ENCODE measurements at regions not wholly inside any gene's neighbourhood (a gene's known extent, or its start where the extent isn't known, plus 50 kb on each side); places are given as distances from the start of the nearest gene placed in this dataset.

GRCh38 chr13:40205771-40206240, 460.6 kb downstream of the FOXO1 start:
- intact Hi-C loops (cut with DNase I) = no loop called here
- H3K27me3 ChIP-seq = no peaks in the 10 kb centered on the region
- no peaks in the 10 kb centered on the region for H3K9me3 ChIP-seq
- no peak overlapping the region for H3K27ac ChIP-seq
- no peaks in the 10 kb centered on the region for H3K4me1 ChIP-seq (ENCODE audit: insufficient read depth)
- H3K4me3 ChIP-seq = no peak overlapping the region
- DNase-seq = no peak
- WGBS, 3 donors = 83 to 94% (median 90%) methylated on average over 4 of the region's 4 CpGs
- H3K36me3 ChIP-seq = no peaks in the 10 kb centered on the region
- no peak for TF ChIP-seq POLR2A (IDR thresholded peaks at IDR 0.05)

- no peaks in the 10 kb centered on the region for H3K4me1 ChIP-seq (ENCODE audit: insufficient read depth)
- no peaks in the 10 kb centered on the region for H3K9me3 ChIP-seq
- H3K27ac ChIP-seq = no peak overlapping the region
- H3K27me3 ChIP-seq = no peaks in the 10 kb centered on the region
- H3K4me3 ChIP-seq = no peak overlapping the region
- intact Hi-C loops (cut with DNase I) = no loop called here
- TF ChIP-seq EP300 (IDR thresholded peaks at IDR 0.05) = no peak
- H3K36me3 ChIP-seq = no peaks in the 10 kb centered on the region
- DNase-seq = no peak
- 82 to 90% (median 89%) methylated on average over 6 of the region's 6 CpGs for WGBS, 3 donors
Observed at GRCh38 chr13:40206241-40207000, 460.0 kb downstream of the FOXO1 start.

- Histone ChIP-seq H3K9me3 (no peaks in the 10 kb centered on the region), H3K36me3 (no peaks in the 10 kb centered on the region), H3K4me3 (no peak overlapping the region), H3K4me1 (ENCODE audit: insufficient read depth) (no peaks in the 10 kb centered on the region), H3K27me3 (no peaks in the 10 kb centered on the region), H3K27ac (no peak overlapping the region)
- 83 to 92% (median 91%) methylated on average over 6 of the region's 6 CpGs for WGBS, 3 donors
- intact Hi-C loops (cut with DNase I) = no loop called here
- DNase-seq = no peak
- no peak for TF ChIP-seq POLR2A (IDR thresholded peaks at IDR 0.05)
- TF ChIP-seq CTCF (IDR thresholded peaks at IDR 0.05) = no peak
- no peak for TF ChIP-seq EP300 (IDR thresholded peaks at IDR 0.05)
Observed at GRCh38 chr13:40207001-40207478, 459.4 kb downstream of the FOXO1 start.

- 91 to 98% (median 92%) methylated on average over 4 of the region's 4 CpGs for WGBS, 3 donors
- Histone ChIP-seq H3K27me3 (no peaks in the 10 kb centered on the region), H3K9me3 (no peaks in the 10 kb centered on the region), H3K4me1 (ENCODE audit: insufficient read depth) (no peaks in the 10 kb centered on the region), H3K4me3 (no peak overlapping the region), H3K27ac (no peak overlapping the region), H3K36me3 (no peaks in the 10 kb centered on the region)
- intact Hi-C loops (cut with DNase I) = no loop called here
- TF ChIP-seq CTCF (IDR thresholded peaks at IDR 0.05) (no peak), EP300 (IDR thresholded peaks at IDR 0.05) (no peak), POLR2A (IDR thresholded peaks at IDR 0.05) (no peak)
- no peak for DNase-seq
Observed at GRCh38 chr13:40208517-40208916, 457.9 kb downstream of the FOXO1 start.

- 61 to 75% (median 71%) methylated on average over 4 of the region's 4 CpGs for WGBS, 3 donors
- no peaks in the 10 kb centered on the region for H3K36me3 ChIP-seq
- H3K4me3 ChIP-seq = no peak overlapping the region
- no peaks in the 10 kb centered on the region for H3K9me3 ChIP-seq
- H3K4me1 ChIP-seq (ENCODE audit: insufficient read depth) = no peaks in the 10 kb centered on the region
- DNase-seq = no peak
- no peak overlapping the region for H3K27ac ChIP-seq
- intact Hi-C loops (cut with DNase I) = loop anchor here in 1 of 4 donors (10.0 kb wide), 1 partner anchor 136 kb away; no protein-coding TSS in a partner anchor
- H3K27me3 ChIP-seq = no peaks in the 10 kb centered on the region
- TF ChIP-seq CTCF (IDR thresholded peaks at IDR 0.05) (no peak), POLR2A (IDR thresholded peaks at IDR 0.05) (no peak), EP300 (IDR thresholded peaks at IDR 0.05) (no peak)
Observed at GRCh38 chr13:40210865-40211585, 455.4 kb downstream of the FOXO1 start.
